ENCODE measurements at regions not wholly inside any gene's neighbourhood (a gene's known extent, or its start where the extent isn't known, plus 50 kb on each side); places are given as distances from the start of the nearest gene placed in this dataset.

DNA sequence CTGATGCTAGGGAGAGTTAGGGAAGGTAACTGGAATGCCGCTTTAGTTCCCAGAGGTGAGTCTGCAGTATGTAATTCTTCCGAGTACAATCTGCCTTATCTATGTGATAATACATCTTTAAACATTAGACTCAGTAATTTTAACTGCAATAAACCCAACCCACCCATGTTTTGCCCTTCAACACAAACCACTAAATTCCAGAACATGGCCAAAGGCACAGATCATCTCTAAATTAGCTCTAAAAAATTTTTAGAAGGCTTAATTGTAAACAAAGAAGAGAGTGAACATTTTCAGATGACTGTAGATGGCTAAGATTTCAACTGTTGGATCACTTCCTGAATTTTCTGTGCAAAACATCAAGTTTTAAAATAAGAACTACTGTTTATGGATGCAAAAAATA lies 488.7 kb upstream of the ID2 start:
- Histone ChIP-seq H4K20me1 (ENCODE audit: insufficient read depth, low read depth, low read length) (no peaks in the 10 kb centered on the region), H3K9ac (ENCODE audit: low read length) (no peak overlapping the region), H3K4me2 (ENCODE audit: low read depth, low read length, poor library complexity, severe bottlenecking) (no peak overlapping the region), H3K9me3 (ENCODE audit: low read length) (no peaks in the 10 kb centered on the region), H3K79me2 (ENCODE audit: low read length) (no peaks in the 10 kb centered on the region), H3K27me3 (ENCODE audit: low read length) (no peaks in the 10 kb centered on the region), H3K27ac (ENCODE audit: low read length) (no peak overlapping the region), H2AFZ (ENCODE audit: low read length) (no peak overlapping the region), H3K4me3 (ENCODE audit: low read length) (no peak overlapping the region), H3K4me1 (ENCODE audit: low read length) (peaks cover 9% of the 10 kb centered on the region), H3K36me3 (ENCODE audit: insufficient read depth, low read length) (no peaks in the 10 kb centered on the region), H3K9me2 (replicated peaks; ENCODE audit: insufficient read depth, low read length) (no peaks in the 10 kb centered on the region)
- no peak for DNase-seq

DNA sequence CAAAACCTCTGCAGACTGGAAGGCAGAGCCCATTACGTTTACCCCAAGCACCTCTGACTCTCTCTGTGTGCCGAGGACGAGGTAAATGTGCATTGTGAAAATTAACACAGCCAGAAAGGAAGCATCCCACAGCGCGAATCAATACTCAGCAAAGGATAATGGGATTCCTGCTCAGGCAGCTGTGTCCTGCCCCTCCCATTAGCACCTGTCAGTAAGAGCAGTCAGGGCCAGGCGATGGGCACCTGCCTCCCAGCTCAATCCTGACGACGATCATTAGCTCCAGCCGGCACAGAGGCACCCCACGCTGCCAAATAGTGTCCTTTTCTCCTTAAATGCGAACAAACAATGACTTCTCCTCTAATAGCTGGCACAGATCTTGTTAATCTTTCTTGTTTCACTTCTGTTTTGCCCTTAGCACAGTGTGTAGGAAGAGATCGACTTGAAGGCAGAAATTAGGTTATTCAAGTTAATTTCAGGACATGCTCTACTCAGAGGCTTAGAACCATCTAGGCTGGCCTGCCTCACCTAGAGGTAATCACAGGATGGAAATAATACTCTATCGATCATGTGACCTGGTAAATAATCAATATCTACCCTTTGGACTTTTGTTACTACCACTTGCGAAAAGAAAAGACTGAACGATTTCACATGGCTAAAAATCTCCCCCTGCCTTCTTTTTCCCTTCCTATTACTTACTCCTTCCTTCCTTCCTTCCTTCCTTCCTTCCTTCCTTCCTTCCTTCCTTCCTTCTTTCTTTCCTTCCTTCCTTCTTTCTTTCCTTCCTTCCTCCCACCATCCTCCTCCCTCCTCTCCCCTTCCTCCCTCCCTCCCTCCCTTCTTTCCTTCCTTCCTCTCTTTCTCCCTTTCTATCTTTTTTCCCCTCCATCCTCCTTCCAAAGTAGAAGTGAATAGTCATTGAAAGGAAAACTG lies 487.9 kb upstream of the ID2 start:
- peak; percentile 54 for DNase-seq
- Histone ChIP-seq H3K9me2 (replicated peaks; ENCODE audit: insufficient read depth, low read length) (no peaks in the 10 kb centered on the region), H3K27ac (ENCODE audit: low read length) (no peak overlapping the region), H4K20me1 (ENCODE audit: insufficient read depth, low read depth, low read length) (no peaks in the 10 kb centered on the region), H3K36me3 (ENCODE audit: insufficient read depth, low read length) (no peaks in the 10 kb centered on the region), H3K4me1 (ENCODE audit: low read length) (peaks cover 8% of the 10 kb centered on the region), H3K4me2 (ENCODE audit: low read depth, low read length, poor library complexity, severe bottlenecking) (no peak overlapping the region), H3K9ac (ENCODE audit: low read length) (no peak overlapping the region), H3K27me3 (ENCODE audit: low read length) (no peaks in the 10 kb centered on the region), H3K79me2 (ENCODE audit: low read length) (no peaks in the 10 kb centered on the region), H3K9me3 (ENCODE audit: low read length) (no peaks in the 10 kb centered on the region), H2AFZ (ENCODE audit: low read length) (no peak overlapping the region), H3K4me3 (ENCODE audit: low read length) (no peak overlapping the region)

DNA sequence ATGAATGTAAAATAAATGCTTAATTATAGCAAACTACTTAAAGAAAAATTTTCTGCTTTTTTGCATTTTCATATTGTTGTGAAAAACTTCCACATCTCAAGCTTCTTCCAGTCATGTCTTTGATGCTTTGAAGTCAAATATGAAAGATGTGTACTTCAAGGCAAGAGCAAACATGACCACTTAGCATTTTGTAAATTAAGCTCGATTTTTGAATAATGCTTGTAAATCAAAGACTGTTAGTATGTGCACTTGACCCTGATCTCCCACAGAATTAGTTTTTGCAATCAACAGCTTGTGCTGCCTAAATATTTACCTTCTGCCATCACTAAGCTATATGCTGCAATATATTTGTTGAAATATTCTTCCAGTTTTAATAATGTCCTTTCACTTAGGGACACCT lies 486.1 kb upstream of the ID2 start:
- no peaks in the 10 kb centered on the region for H3K9me3 ChIP-seq (ENCODE audit: low read length)
- no peaks in the 10 kb centered on the region for H4K20me1 ChIP-seq (ENCODE audit: insufficient read depth, low read depth, low read length)
- H3K9me2 ChIP-seq (replicated peaks; ENCODE audit: insufficient read depth, low read length), result no peaks in the 10 kb centered on the region
- no peaks in the 10 kb centered on the region for H3K79me2 ChIP-seq (ENCODE audit: low read length)
- no peak overlapping the region for H2AFZ ChIP-seq (ENCODE audit: low read length)
- DNase-seq, result no peak
- H3K4me1 ChIP-seq (ENCODE audit: low read length), result peaks cover 8% of the 10 kb centered on the region
- H3K9ac ChIP-seq (ENCODE audit: low read length), result no peak overlapping the region
- H3K4me2 ChIP-seq (ENCODE audit: low read depth, low read length, poor library complexity, severe bottlenecking), result no peak overlapping the region
- no peaks in the 10 kb centered on the region for H3K36me3 ChIP-seq (ENCODE audit: insufficient read depth, low read length)
- H3K4me3 ChIP-seq (ENCODE audit: low read length), result no peak overlapping the region
- no peaks in the 10 kb centered on the region; the same call in 1 of the 2 replicates for H3K27me3 ChIP-seq (ENCODE audit: low read length)
- no peak overlapping the region for H3K27ac ChIP-seq (ENCODE audit: low read length)

DNA sequence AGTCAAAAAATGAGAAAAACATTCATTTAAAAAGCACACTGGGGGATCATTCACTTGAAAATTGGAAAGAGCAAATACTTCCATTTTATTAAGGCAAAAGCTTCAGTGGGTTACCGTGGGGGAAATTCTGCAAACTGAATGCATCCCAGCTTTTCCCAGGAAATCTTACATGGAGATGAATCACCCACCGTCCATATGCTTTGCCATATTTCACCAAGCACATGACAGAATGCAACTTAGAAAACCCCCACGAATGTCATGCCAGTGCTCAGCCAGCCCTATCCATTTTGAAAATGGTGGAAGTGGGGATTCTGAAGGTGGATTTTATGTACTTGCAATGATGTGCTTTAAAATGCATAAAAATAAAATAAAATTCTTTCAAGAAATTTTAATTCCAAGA lies 485.5 kb upstream of the ID2 start:
- Histone ChIP-seq H3K27me3 (ENCODE audit: low read length) (no peaks in the 10 kb centered on the region; the same call in 1 of the 2 replicates), H3K79me2 (ENCODE audit: low read length) (no peaks in the 10 kb centered on the region), H3K4me2 (ENCODE audit: low read depth, low read length, poor library complexity, severe bottlenecking) (no peak overlapping the region), H3K4me1 (ENCODE audit: low read length) (peaks cover 8% of the 10 kb centered on the region), H4K20me1 (ENCODE audit: insufficient read depth, low read depth, low read length) (no peaks in the 10 kb centered on the region), H3K9ac (ENCODE audit: low read length) (no peak overlapping the region), H3K9me3 (ENCODE audit: low read length) (no peaks in the 10 kb centered on the region), H3K9me2 (replicated peaks; ENCODE audit: insufficient read depth, low read length) (no peaks in the 10 kb centered on the region), H3K36me3 (ENCODE audit: insufficient read depth, low read length) (no peaks in the 10 kb centered on the region), H3K4me3 (ENCODE audit: low read length) (no peak overlapping the region), H3K27ac (ENCODE audit: low read length) (no peak overlapping the region), H2AFZ (ENCODE audit: low read length) (no peak overlapping the region)
- no peak for DNase-seq

DNA sequence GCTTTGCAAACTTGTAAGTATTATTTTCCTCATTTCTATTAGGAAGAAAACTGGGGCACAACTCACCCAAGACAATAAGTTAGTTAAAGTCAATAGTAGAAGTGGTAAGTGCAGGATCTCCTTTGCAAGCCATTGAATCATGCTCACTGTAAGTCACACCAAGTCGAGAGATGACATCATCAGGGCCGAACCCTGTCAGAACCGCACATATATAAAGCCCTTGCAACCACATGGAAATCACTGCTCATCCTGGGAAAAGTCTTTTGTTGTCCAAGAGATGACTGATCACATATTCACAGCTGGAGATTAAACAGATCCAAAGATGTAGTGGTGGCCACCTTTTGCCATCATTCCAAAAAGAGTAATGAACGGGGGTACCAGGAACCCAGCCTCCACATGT lies 484.8 kb upstream of the ID2 start:
- Histone ChIP-seq H3K27ac (ENCODE audit: low read length) (no peak overlapping the region), H3K9me3 (ENCODE audit: low read length) (no peaks in the 10 kb centered on the region), H3K4me3 (ENCODE audit: low read length) (no peak overlapping the region), H3K36me3 (ENCODE audit: insufficient read depth, low read length) (no peaks in the 10 kb centered on the region), H4K20me1 (ENCODE audit: insufficient read depth, low read depth, low read length) (no peaks in the 10 kb centered on the region), H3K79me2 (ENCODE audit: low read length) (no peaks in the 10 kb centered on the region), H3K4me1 (ENCODE audit: low read length) (peaks cover 14% of the 10 kb centered on the region), H2AFZ (ENCODE audit: low read length) (no peak overlapping the region), H3K4me2 (ENCODE audit: low read depth, low read length, poor library complexity, severe bottlenecking) (no peak overlapping the region), H3K27me3 (ENCODE audit: low read length) (no peaks in the 10 kb centered on the region; the same call in 1 of the 2 replicates), H3K9me2 (replicated peaks; ENCODE audit: insufficient read depth, low read length) (no peaks in the 10 kb centered on the region), H3K9ac (ENCODE audit: low read length) (no peak overlapping the region)
- no peak for DNase-seq

DNA sequence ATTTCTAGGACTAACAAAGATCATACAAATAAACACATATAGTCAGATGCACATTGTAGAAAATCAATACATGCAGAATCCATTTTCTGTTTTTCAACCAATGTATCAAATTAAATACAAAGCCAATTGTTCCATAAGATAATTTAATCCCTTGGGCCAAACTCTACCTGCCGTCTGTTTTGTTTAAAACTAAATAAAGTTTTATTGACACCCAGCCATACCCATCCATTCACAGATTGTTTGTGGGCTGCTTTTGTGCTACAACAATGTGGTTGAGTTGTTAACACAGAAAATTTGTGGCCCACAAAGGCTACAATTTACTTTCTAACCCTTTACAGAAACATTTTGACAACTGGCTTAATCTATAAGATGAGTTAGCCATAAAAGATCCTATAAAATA lies 484.0 kb upstream of the ID2 start:
- no peak overlapping the region for H3K9ac ChIP-seq (ENCODE audit: low read length)
- no peaks in the 10 kb centered on the region for H4K20me1 ChIP-seq (ENCODE audit: insufficient read depth, low read depth, low read length)
- peaks cover 20% of the 10 kb centered on the region for H3K4me1 ChIP-seq (ENCODE audit: low read length)
- no peak overlapping the region for H2AFZ ChIP-seq (ENCODE audit: low read length)
- no peaks in the 10 kb centered on the region for H3K9me3 ChIP-seq (ENCODE audit: low read length)
- H3K4me2 ChIP-seq (ENCODE audit: low read depth, low read length, poor library complexity, severe bottlenecking), result no peak overlapping the region
- no peak overlapping the region for H3K4me3 ChIP-seq (ENCODE audit: low read length)
- H3K79me2 ChIP-seq (ENCODE audit: low read length), result no peaks in the 10 kb centered on the region
- H3K27me3 ChIP-seq (ENCODE audit: low read length), result no peaks in the 10 kb centered on the region; the same call in 1 of the 2 replicates
- DNase-seq, result no peak
- no peaks in the 10 kb centered on the region for H3K36me3 ChIP-seq (ENCODE audit: insufficient read depth, low read length)
- no peaks in the 10 kb centered on the region for H3K9me2 ChIP-seq (replicated peaks; ENCODE audit: insufficient read depth, low read length)
- no peak overlapping the region for H3K27ac ChIP-seq (ENCODE audit: low read length)

DNA sequence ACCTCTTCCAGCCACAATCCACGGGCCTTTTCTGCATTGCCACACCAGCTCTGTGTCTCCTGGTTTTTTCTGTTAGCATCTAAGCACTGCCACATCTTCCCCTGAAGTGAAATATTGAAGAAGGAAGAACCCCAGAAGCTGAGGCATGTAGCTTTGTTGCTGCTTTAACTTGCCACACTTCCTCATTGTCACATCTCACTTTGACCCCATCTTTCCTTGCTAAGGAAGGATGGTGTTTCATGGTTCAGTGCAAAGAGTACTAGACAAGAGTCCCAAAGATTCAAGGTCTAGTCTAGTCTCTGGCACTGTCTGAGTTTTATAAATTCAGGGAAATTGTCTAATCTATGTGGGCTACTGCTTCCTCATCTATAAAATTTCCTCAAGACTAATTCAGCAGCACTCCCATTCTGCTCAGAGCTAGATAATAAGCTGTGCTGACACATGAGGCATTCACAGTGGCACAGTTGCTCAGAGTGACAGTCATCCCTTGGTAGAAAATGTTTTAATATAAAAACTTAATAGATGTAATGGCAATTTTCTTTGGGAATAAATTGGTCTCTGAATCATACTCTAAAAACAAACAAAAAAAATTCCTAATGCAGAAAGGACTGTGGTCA lies 483.0 kb upstream of the ID2 start:
- H4K20me1 ChIP-seq (ENCODE audit: insufficient read depth, low read depth, low read length), result no peaks in the 10 kb centered on the region
- no peaks in the 10 kb centered on the region; the same call in 1 of the 2 replicates for H3K27me3 ChIP-seq (ENCODE audit: low read length)
- no peak overlapping the region for H3K4me2 ChIP-seq (ENCODE audit: low read depth, low read length, poor library complexity, severe bottlenecking)
- no peak overlapping the region for H3K27ac ChIP-seq (ENCODE audit: low read length)
- no peaks in the 10 kb centered on the region for H3K9me3 ChIP-seq (ENCODE audit: low read length)
- no peak for DNase-seq
- H2AFZ ChIP-seq (ENCODE audit: low read length), result no peak overlapping the region
- no peak overlapping the region for H3K4me3 ChIP-seq (ENCODE audit: low read length)
- no peaks in the 10 kb centered on the region for H3K9me2 ChIP-seq (replicated peaks; ENCODE audit: insufficient read depth, low read length)
- H3K79me2 ChIP-seq (ENCODE audit: low read length), result no peaks in the 10 kb centered on the region
- no peaks in the 10 kb centered on the region for H3K36me3 ChIP-seq (ENCODE audit: insufficient read depth, low read length)
- no peak overlapping the region for H3K9ac ChIP-seq (ENCODE audit: low read length)
- peaks cover 15% of the 10 kb centered on the region for H3K4me1 ChIP-seq (ENCODE audit: low read length)

DNA sequence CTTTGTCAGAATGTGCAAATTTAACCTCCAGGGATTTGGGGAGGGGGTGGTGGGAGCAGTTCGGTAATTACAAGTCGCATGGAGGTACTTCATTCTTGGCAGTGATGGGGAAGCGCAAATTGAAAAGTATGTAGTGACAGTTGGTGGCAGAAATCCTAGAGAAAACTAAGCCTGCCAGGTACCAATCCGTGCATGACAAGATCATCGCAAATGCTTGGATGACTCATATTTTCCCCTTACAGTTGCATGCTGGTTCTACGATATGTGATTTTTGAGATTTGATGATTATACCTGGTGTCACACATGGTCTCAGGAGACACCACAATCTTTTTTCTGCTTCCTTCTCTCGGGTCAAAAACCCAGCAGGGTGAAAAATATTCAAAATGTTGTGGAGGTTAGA lies 479.7 kb upstream of the ID2 start:
- H3K27ac ChIP-seq (ENCODE audit: low read length), result no peak overlapping the region
- H3K79me2 ChIP-seq (ENCODE audit: low read length), result no peaks in the 10 kb centered on the region
- H3K4me2 ChIP-seq (ENCODE audit: low read depth, low read length, poor library complexity, severe bottlenecking), result peak overlapping the region; percentile 31
- no peak overlapping the region for H2AFZ ChIP-seq (ENCODE audit: low read length)
- H4K20me1 ChIP-seq (ENCODE audit: insufficient read depth, low read depth, low read length), result no peaks in the 10 kb centered on the region
- no peak overlapping the region for H3K9ac ChIP-seq (ENCODE audit: low read length)
- peaks cover 13% of the 10 kb centered on the region for H3K4me1 ChIP-seq (ENCODE audit: low read length)
- no peaks in the 10 kb centered on the region; the same call in 1 of the 2 replicates for H3K27me3 ChIP-seq (ENCODE audit: low read length)
- H3K9me2 ChIP-seq (replicated peaks; ENCODE audit: insufficient read depth, low read length), result no peaks in the 10 kb centered on the region
- H3K9me3 ChIP-seq (ENCODE audit: low read length), result peaks cover under 1% of the 10 kb centered on the region; the same call in 1 of the 2 replicates
- peak; percentile 71 for DNase-seq
- H3K36me3 ChIP-seq (ENCODE audit: insufficient read depth, low read length), result no peaks in the 10 kb centered on the region
- H3K4me3 ChIP-seq (ENCODE audit: low read length), result no peak overlapping the region

All from Karpas-422 (cell line).